Mesothelial cell of epicardium (in vitro differentiated cells): ENCODE measurements at regions not wholly inside any gene's neighbourhood (a gene's known extent, or its start where the extent isn't known, plus 50 kb on each side); places are given as distances from the start of the nearest gene placed in this dataset.

Experiments
- DNase-seq, 2 experiments: peaks; one replicate each; pipeline ENCODE4 v3.0.0; 2021; ENCODE audit warnings: low spot score in 2 of 2; ENCODE audit not compliant: unreplicated experiment in 2 of 2
- H3K27ac Mint-ChIP-seq: 2 replicates; pipeline ENCODE4 v1.8.0; 2021; ENCODE audit warnings: mixed read lengths
- H3K27me3 Mint-ChIP-seq: 2 replicates; pipeline ENCODE4 v1.8.0; 2021; ENCODE audit warnings: low read depth, mixed read lengths
- H3K36me3 Mint-ChIP-seq: 2 replicates; pipeline ENCODE4 v1.8.0; 2021; ENCODE audit warnings: mixed read lengths
- H3K4me1 Mint-ChIP-seq: 2 replicates; pipeline ENCODE4 v1.8.0; 2021; ENCODE audit warnings: mixed read lengths
- H3K4me3 Mint-ChIP-seq: 2 replicates; pipeline ENCODE4 v1.8.0; 2021; ENCODE audit warnings: mild to moderate bottlenecking, moderate library complexity, mixed read lengths
- H3K9me3 Mint-ChIP-seq: 2 replicates; pipeline ENCODE4 v1.8.0; 2021; ENCODE audit warnings: mixed read lengths
- TF ChIP-seq, protein P1 (sequence below): fragments of 200-600 bp; sonication (generic); IDR thresholded peaks from one replicate; pipeline ENCODE4 v1.5.0; 2021; ENCODE audit warnings: antibody characterized with exemption; ENCODE audit not compliant: unreplicated experiment

DNA sequence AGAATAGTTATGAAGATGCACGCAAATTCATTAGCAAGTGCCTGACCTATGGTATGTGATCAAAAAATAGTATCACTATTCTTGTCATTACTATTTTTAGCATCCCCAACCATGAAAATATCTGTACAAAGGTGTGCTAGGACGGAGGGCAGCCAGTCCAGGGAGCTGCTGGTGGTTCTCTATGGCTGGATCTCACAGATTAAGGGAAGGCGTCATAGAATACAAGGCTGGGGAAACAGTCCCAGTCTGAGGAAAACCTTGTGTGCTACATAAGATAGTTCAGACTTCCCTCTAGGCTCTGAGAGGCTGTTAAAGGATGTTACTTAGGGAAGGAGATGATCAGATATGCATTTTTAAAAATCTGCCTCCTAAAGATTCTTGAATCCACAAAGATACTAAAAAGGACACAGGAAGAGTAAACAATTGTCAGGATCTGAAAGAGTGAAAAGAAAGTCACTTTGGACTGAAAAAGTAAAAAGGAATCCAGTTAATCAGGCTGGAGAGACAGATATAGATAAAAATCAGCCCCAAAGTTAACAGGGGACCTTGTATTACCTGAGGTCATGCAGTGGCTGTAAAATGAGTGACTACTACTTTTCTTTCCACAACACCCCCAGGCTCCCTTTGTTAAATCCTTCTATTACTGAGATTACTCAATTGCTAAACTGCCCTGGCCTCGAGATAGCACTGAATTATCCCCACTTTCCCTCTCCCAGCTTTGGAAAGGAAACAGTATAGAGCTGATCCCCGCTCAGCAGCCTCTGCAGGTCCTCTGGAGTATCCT is 108.6 kb downstream of the MAB21L3 start:
- TF ChIP-seq, protein P1, sequence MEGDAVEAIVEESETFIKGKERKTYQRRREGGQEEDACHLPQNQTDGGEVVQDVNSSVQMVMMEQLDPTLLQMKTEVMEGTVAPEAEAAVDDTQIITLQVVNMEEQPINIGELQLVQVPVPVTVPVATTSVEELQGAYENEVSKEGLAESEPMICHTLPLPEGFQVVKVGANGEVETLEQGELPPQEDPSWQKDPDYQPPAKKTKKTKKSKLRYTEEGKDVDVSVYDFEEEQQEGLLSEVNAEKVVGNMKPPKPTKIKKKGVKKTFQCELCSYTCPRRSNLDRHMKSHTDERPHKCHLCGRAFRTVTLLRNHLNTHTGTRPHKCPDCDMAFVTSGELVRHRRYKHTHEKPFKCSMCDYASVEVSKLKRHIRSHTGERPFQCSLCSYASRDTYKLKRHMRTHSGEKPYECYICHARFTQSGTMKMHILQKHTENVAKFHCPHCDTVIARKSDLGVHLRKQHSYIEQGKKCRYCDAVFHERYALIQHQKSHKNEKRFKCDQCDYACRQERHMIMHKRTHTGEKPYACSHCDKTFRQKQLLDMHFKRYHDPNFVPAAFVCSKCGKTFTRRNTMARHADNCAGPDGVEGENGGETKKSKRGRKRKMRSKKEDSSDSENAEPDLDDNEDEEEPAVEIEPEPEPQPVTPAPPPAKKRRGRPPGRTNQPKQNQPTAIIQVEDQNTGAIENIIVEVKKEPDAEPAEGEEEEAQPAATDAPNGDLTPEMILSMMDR, result no peak
- no peaks in the 10 kb centered on the region for H3K9me3 Mint-ChIP-seq
- peaks cover 15% of the 10 kb centered on the region for H3K4me1 Mint-ChIP-seq
- H3K27me3 Mint-ChIP-seq, result no peaks in the 10 kb centered on the region
- no peak overlapping the region for H3K27ac Mint-ChIP-seq
- no peaks in the 10 kb centered on the region for H3K36me3 Mint-ChIP-seq
- H3K4me3 Mint-ChIP-seq, result no peak overlapping the region
- no peak for DNase-seq

DNA sequence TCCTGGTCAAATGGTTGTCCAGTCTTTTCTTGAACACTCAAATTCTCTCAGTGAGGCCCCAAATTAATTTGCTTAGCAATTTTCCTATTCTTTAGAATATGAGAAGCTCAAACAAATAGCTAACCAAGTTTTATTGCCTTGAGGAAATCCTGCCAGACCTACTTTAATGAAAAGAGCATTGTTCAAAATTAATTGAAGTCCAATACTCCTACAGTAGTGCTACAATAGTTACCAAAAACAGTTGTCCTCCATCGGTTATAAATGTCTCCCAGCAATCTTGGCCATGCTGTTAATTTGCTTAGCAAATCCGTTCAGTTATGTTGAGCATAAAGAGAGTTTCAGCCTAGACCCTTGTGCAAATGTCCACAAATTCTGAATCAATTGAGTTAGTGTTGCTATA is 112.9 kb downstream of the MAB21L3 start:
- no peaks in the 10 kb centered on the region for H3K27me3 Mint-ChIP-seq
- peaks cover 5% of the 10 kb centered on the region for H3K4me1 Mint-ChIP-seq
- no peak for DNase-seq
- no peak overlapping the region for H3K4me3 Mint-ChIP-seq
- H3K9me3 Mint-ChIP-seq, result no peaks in the 10 kb centered on the region
- TF ChIP-seq, protein P1, result no peak
- H3K27ac Mint-ChIP-seq, result no peak overlapping the region
- no peaks in the 10 kb centered on the region for H3K36me3 Mint-ChIP-seq

DNA sequence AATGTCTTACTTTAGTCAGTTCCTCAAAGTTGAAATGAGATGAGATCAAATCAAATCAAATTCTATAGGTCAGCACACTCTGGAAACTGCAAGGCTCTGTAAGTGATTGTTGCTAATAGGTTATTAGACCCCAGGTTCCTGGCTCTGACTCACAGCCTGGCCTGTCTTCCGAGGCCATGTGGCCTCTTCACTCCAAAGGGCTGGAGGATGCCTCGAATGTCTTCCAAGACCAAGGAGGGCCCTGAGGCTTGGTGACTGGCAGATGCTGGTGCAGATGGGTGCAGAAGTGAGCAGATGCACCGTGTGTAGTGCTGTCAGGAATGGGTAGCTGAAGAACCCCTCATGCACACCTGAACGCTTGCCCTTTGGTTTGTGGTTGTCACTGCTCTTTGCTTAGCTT is 113.4 kb downstream of the MAB21L3 start:
- no peak for DNase-seq
- TF ChIP-seq, protein P1, result no peak
- Mint-ChIP-seq H3K9me3 (no peaks in the 10 kb centered on the region), H3K4me1 (peaks cover 4% of the 10 kb centered on the region), H3K36me3 (no peaks in the 10 kb centered on the region), H3K27ac (no peak overlapping the region), H3K4me3 (no peak overlapping the region), H3K27me3 (no peaks in the 10 kb centered on the region)

DNA sequence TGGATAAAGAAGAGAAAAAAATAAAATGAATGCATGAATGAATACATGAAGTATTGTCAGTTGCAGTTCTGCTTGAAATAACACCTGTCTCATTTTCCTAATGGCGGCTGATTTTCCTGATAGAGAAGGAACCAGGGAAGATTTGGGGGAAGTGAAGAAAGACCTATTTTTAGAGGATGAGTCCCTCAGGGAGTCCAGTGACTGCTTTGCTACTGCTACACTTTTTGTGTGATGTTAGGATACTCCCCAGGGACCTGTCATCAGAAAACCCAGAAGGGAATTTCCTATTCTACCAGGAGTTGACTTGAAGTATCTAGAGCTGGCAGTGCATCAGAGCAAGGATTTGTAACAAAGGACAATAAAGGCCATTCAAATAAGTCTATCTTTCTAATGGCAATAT is 114.8 kb downstream of the MAB21L3 start:
- H3K36me3 Mint-ChIP-seq, result no peaks in the 10 kb centered on the region
- H3K4me3 Mint-ChIP-seq, result no peak overlapping the region
- H3K27ac Mint-ChIP-seq, result no peak overlapping the region
- no peaks in the 10 kb centered on the region for H3K4me1 Mint-ChIP-seq
- no peaks in the 10 kb centered on the region for H3K27me3 Mint-ChIP-seq
- DNase-seq, result no peak
- no peaks in the 10 kb centered on the region for H3K9me3 Mint-ChIP-seq
- TF ChIP-seq, protein P1, result no peak

DNA sequence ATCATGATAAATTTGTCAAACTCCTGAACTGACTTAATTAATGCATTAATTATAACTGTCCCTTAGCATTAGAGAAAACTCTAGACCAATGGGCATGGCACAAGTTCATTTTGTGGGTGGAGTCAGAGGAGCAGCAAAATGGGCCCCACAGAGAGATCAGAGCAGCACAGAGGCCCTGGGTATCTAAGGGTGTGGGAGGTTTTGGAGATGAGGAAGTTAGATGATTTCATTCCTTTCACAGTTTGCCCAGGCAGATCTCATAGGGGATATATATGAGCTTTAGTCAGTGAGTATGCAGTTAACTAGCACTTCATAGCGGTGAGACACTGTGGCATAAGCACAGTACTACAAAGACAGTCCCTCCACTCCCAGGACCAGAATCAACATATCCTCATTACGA is 117.3 kb downstream of the MAB21L3 start:
- H3K27me3 Mint-ChIP-seq, result no peaks in the 10 kb centered on the region
- no peak overlapping the region for H3K27ac Mint-ChIP-seq
- TF ChIP-seq, protein P1, result no peak
- H3K4me3 Mint-ChIP-seq, result no peak overlapping the region
- DNase-seq, result no peak
- no peaks in the 10 kb centered on the region for H3K36me3 Mint-ChIP-seq
- H3K4me1 Mint-ChIP-seq, result peaks cover 8% of the 10 kb centered on the region
- H3K9me3 Mint-ChIP-seq, result no peaks in the 10 kb centered on the region

DNA sequence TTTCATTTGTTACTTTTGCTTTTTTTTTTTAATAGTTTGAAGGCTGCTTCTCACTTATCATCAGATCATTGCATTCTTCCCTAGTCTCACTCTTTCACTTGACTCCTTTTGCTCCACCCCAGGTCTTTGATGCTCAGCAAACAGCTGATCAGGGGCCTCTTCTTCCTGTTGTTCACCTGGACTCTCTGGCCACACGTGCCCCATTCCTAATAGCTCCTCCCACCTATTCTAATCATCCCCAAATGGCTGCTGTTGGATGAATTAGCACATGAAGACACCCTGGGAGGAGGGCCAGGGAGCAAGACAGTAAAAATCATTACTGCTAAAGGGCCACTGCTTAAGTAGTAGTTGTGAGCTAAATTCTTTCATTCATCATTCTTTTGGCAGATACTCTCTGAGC is 119.5 kb downstream of the MAB21L3 start:
- no peak for DNase-seq
- no peaks in the 10 kb centered on the region for H3K27me3 Mint-ChIP-seq
- no peaks in the 10 kb centered on the region for H3K9me3 Mint-ChIP-seq
- no peaks in the 10 kb centered on the region for H3K36me3 Mint-ChIP-seq
- peaks cover 8% of the 10 kb centered on the region for H3K4me1 Mint-ChIP-seq
- TF ChIP-seq, protein P1, result no peak
- no peak overlapping the region for H3K4me3 Mint-ChIP-seq
- no peak overlapping the region for H3K27ac Mint-ChIP-seq
